G401.6 (cell line): ENCODE measurements at regions not wholly inside any gene's neighbourhood (a gene's known extent, or its start where the extent isn't known, plus 50 kb on each side); places are given as distances from the start of the nearest gene placed in this dataset.
A peak's percentile ranks its signal among the peaks of the same experiment; 100 is the strongest.
"Not testable (repeated sequence)": the region's sequence is repeated elsewhere in the genome, so short reads cannot be mapped to it uniquely, and the experiment has no call there.

Source experiments
- FAIRE-seq: peaks from 2 replicates; lab custom pipeline; 2012; peaks lifted over from hg19 to GRCh38; lab: Jason Lieb, UNC

DNA sequence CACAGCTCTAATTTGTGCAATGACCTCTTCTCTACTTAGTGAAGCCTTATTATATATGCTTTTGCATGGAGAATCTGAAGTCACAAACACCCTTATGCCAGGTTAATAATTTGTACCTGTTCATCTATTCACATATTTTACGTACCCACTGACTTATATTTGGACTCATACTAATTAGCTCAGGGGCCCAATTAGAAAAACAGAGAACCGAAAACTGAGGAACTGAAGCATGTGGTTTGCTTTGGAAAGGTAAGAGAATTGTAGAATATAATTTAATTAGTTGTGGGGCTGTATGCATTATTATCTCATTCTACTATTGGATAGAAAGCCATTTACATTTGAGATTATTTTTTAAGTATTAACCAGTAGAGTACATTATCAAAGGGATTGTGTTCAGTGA is 805.9 kb upstream of the CITED2 start:
- no peak for FAIRE-seq

DNA sequence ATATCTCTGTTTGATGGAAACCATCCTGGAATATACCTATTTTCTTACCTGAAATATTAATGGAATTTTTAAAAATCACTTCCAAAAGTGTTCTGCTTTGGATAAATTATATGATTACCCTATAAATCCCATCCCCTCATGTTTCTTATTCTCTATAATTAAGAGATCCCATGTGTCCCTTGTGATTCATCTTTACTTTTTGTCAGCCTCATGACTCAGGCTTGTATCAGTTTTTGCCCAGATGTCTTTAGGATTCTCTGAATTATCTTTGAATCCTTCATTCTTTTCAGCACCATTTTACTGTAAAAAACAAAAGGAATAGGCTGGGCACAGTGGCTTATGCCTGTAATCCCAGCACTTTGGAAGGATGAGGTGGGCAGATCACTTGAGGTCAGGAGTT is 804.5 kb upstream of the CITED2 start:
- no peak for FAIRE-seq

DNA sequence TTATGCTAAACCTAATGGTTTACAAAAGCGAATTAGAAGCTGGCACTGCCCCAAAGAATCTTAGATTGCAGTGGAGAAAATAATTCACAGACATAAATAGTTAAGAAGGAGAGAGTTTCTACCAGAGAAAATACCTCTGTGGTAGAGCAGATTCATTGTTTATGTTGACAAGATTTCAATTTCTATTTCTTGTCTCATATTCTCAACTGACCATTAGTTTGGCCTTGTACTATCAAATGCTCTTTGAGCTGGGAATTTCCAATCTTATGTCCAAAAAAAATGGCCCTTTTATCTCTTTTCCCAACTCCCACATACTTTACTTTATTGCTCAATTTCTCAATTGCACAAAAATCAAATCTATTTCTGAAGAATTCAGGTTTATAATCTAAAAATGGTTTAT is 804.1 kb upstream of the CITED2 start:
- no peak for FAIRE-seq

DNA sequence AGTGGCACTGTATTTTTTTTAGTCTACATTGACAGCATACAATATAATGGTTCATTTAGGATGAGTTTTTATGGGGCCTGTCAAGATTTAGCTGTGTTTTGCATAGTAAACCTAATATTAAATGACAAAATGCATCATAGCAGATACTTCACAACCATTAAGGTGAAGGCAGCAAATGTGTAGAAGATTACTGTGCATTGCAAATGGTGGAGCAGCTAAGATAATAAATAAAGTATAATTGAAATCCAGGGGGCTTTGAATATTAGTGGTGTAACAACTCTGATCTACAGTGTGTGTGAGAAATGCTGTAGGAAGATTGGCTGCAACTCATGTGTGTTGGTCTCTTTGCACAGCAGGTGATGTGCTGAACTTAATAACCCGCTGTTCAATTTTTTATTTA is 801.9 kb upstream of the CITED2 start:
- FAIRE-seq: no peak

DNA sequence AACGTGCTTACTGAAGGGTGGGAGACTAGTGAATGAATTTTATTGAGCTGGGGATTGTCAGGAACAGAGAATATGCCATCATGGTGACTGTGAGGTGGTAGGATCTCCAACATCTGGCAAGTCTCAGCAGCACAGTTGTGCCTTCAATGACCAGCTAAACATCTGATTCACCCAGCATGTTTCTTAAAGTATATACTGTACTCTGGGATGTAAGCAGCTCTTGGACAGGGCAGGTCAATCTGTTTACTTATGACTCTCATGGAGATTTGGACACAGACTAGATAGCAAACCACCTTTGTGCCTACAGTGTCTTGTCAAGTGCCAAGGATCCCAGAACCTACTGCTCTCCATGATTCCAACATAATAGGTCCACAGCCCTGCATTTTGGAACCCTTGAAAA is 801.0 kb upstream of the CITED2 start:
- no peak for FAIRE-seq

DNA sequence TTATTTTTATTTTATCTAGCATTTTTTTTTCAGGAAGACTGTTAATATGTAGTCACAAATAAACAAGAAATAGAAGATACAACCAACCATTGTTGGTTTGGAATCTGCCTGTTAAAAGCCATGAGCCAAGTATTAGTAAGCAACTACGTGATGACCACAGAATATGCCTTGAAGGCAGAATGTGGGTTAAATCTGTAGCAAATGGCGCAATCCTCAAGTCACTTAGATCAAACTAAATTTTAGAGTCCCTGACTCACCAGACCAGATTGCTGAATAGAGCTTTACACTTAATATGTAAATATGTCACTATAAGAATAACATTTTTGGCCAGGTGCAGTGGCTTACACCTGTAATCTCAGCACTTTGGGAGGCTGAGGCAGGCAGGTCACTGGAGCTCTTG is 800.1 kb upstream of the CITED2 start:
- FAIRE-seq: no peak

DNA sequence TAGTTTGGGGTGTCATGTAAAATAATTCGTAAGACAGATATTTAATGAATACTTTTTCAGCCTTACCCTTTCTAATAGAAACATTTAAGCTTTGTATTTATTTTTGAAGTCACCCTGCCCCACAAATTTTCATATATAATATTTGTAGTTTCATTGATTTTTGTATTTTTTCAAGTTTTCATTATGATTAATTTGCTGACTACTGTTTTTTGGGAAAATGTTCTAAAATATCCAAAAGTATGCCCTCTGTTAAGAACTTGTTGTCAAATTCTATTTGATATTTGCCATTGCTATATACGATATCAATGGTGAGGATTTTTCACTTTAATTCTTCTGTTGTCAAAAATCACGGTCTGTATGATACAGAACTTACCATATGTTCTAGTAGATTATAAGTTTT is 793.9 kb upstream of the CITED2 start:
- FAIRE-seq: no peak

DNA sequence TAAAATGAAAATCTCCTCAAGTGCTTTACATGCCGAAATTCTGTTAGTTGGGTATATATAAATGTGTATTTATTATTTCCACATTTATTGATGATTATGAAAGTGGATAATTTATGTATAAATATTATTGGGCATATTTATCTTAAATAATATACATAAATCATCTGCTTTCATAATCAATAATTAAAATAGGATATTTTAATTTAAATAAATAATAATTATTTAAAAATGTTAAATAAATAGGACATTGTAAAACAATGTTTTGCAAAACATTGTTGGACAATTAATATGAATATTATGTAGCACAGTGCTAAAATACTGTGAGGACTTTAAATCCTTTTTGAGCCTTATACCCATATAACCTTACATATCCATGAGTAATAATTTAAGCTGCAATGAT is 786.5 kb upstream of the CITED2 start:
- FAIRE-seq: peak; percentile 89

DNA sequence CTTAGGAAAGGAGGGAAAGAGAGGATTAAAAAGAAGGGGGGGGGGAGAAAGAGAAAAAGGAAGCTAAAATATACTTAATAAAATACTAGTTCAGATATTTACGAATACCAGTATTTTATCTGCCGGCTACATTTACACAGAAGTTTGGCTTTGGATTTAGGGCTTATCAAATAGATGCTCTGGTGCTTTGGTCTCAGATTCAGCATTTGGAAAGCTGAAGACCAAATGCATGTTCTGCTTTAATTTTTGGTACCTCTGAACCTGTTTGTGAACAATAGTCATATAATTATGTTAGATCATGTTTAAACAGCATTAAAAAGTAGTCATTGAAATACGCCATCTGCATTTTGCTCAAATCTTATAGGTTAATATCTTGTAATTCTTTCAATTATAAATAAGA is 786.0 kb upstream of the CITED2 start:
- no peak for FAIRE-seq

DNA sequence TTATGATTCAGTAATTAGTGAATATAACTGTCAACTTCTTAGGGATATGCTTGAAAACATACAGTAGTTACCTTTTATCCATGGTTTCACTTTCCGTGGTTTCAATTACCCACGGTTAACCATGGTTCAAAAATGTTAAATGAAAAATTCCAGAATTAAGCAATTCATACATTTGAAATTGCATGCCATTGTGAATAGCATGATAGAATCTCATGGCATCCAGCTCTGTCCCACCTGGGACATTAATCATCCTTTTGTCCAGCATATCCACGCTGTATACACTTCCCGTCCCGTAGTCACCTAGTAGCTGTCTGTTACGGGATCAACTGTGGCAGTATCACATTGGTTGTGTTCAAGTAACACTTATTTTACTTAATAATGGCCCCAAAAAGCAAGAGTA is 781.7 kb upstream of the CITED2 start:
- no peak for FAIRE-seq

DNA sequence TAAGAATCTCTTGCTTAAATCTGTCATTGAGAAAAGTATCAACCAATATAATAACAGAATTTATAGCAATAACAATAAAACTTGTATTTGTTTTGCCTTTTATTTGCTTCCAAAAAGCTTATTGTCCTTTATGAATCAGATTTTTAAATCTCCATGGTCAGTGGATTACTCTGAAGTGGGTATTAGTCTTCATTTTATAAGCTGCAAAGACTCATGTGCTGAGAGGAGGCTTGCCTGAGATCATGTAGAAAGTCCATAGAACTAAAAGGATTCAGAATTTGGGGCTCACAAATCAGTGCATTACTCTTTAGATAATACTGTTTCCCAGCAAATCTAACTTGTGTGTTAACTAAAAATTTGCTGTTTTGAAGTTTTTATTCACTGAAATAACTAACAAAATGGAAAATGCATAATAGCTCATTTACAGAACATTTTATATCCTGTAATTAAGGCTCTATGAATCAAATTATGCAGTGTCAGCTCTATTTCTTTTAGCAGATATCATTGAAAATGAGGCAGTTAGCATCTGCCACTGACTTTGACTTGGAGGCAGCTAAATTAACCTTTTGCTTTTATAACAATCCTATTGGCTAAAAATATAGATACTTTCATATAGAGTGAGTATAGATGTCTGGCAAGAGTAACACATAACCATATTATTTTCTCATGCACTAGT is 781.1 kb upstream of the CITED2 start:
- no peak for FAIRE-seq

DNA sequence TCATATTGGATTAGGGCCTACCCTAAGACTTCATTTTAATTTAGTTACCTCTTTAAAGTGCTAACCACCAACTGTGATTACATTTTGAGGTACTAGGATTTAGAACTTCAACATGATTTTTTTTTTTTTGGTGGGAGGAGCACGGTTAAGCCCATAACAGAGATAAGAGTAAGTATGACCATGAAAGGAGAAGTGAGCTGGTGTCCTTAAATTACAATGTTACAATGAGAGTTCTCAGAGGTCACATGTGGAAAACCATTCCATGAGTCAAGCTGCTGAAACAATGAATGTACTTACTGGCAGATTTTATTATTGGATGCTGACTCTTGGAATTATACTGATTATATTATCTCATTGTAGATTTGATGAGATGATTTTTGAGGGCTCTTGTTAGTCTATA is 779.3 kb upstream of the CITED2 start:
- no peak for FAIRE-seq

DNA sequence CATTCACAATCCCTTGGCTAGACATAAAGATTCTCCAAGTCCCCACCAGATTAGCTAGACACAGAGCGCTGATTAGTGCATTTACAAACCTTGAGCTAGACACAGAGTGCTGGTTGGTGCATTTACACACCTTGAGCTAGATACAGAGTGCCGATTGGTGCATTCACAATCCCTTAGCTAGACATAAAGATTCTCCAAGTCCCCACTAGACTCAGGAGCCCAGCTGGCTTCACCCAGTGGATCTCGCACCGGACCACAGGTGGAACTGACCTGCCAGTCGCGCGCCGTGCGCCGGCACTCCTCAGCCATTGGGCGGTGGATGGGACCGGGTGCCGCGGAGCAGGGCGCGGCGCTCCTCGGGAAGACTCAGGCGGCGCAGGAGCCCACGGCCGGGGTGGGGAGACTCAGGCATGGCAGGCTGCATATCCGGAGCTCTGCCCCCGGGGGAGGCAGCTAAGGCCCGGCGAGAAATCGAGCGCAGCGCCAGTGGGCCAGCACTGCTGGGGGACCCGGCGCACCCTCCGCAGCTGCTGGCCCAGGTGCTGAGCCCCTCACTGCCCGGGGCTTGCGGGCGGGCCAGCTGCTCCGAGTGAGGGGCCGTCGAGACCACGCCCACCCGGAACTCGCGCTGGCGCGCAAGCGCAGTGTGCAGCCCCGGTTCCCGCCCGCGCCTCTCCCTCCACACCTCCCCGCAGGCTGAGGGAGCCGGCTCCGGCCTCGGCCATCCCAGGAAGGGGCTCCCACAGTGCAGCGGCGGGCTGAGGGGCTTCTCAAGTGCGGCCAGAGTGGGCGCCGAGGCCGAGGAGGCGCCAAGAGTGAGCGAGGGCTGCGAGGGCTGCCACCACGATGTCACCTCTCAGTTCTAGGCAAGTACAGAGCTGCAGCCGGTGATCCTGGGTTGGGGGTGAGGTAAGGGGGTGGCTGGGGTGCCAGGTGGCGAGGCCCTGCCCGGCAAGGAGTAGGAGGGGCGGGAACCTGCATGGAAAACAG is 773.7 kb upstream of the CITED2 start:
- not testable (repeated sequence) for FAIRE-seq

DNA sequence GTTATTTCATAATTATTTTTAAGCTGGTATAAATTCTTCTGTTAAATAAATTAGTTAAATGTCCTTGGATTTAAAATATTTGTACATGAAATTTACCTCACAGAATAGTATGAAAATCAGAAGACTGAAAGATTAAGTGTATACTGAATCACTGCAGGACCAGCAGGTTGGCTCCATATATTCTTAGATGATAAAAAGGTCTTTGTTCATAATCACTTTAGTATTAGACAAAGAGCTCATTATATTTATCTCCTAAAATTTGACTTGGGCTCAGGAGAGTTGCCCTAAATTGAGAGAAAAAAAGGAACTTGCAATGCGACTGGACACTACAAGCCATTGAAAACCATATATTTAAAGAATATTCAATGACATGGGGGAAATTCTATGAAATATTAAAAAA is 766.4 kb upstream of the CITED2 start:
- peak; percentile 53 for FAIRE-seq

DNA sequence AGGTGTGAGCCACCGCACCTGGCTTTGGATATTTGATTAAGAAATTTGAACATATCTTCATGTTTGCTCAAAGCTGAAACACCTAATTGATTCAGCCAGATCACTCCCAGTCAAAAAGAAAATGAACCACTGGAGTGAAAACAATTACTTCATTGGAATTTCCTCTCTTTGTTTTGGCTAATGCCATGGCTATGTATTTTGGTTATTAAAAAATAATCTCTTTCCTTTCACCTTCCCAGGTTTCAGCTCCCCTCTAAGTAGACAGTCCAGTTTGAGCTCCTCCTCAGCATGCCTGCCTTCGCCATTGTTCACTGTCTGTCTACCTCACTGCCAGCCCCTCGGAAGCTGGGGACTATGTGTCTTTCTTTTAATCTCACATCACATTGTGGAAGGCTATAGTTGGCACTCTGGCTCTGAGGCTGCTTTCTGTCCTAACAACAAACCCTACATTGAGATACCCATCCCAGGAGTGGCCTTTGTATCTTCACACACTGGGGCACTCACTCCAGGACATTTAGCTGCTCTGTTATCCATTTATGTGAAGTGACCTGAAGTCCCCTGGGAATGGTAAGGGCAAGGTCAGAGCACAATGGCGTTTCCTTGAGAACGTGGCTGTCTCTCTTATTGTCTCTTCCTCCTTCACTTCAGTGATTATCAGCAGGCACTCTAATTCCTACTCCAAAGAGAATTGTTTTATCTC is 764.0 kb upstream of the CITED2 start:
- FAIRE-seq: no peak

DNA sequence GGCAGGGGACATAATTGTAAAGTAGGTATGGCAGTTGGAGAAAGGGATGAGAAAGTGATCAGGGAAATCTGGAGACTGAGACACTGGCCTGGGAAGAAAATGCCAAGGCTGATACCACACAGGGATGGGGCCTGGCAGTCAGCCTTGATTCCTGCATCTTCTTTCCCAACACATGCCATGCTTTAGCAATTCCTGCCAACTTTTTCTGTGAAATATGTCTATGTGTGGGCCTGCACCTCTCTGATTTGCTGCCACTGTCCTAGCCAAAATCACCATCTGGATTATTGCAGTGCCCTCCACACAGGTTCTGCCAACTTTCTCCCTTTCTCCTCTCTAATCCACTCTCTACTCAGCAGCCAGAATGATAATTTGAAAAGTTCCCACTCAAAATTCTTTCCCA is 759.8 kb upstream of the CITED2 start:
- FAIRE-seq: no peak

DNA sequence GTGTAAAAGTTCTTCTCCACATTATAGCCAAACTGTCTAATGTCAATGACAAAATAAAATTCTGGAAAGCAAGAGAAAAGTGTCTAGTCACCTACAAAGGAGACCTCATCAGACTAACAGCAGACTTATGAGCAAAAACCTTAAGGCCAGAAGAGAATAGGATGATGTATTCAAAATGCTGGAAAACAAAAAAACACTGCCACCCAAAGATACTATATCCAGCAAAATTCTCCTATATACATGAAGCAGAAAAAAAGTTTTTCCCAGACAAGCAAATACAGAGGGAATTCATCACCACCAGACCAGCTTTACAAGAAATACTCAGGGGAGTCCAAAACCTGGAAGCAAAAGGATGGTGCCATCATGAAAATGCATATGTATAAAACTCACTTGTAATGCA is 755.6 kb upstream of the CITED2 start:
- no peak for FAIRE-seq

DNA sequence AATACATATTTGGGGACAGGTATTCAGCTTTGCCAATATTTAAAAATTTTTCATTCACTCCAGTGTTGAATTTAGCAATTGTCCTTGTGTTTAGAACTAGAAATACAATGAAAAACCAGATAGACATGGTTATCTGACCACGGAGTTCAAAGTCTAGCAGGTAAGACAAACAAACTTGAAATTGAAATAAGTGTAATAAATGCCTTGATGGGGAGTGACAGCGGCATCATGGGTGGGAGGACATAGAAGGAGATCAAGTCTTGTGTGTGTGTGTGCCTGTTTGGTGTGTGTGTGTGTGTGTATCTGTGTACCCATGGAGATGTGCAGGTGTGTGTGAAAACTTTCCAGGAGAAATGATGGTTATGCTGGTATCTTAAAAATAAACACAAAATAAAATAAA is 750.0 kb upstream of the CITED2 start:
- no peak for FAIRE-seq

DNA sequence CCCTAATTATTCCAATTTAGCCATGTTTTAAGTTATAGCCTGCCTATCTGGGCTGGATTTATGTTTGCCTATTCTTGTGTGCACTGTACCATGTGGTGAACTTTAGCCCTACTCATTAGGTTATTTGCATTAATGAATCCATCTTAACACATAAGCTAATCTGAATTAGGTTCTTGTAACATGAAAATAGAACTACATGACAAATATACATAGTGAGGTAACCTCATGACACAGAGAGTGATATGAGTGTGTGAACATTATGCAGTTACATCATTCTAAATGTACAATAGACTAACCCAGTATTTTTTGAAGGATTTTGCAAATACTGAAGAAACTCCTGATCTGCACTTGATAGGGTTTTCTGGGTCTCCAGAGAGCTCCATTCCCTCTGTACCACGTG is 733.7 kb upstream of the CITED2 start:
- FAIRE-seq: no peak

DNA sequence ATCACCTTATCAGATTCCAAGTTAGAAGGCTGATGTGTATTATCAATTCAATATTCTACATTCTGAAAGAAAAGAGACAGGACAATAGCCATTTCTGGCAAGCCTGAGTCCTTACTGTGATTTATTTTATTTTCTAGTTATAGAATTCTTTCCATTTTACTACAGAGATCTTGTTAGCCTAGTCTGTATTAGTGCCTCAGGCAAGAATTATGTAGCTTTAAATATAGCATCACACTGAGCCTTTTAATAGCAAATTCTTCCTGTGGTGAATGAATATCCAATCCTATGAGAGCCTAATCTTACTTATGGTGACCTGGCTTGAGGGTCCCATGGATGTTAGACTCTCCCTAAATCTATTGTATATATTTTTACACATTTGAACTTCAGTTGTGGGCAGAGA is 732.8 kb upstream of the CITED2 start:
- no peak for FAIRE-seq

DNA sequence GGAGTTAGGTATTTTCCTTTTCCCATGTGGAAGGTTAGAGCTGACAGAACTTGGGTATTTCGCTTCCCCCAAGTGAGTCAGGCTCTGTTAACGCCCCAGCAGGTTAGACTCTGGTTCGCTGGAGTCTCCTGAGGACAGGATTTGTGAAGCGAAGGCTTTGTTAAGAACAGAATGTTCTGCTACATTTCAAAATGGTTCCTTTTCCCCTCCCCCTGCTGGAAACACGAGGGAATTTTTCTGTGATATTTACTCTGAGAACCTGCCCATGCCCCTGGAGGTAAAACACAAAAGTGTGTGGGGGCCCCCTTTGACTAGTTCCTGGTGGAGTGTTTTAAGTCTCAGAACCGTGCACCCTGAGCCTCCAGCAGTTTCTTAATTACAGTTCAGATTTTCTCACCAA is 731.4 kb upstream of the CITED2 start:
- peak; percentile 99 for FAIRE-seq

DNA sequence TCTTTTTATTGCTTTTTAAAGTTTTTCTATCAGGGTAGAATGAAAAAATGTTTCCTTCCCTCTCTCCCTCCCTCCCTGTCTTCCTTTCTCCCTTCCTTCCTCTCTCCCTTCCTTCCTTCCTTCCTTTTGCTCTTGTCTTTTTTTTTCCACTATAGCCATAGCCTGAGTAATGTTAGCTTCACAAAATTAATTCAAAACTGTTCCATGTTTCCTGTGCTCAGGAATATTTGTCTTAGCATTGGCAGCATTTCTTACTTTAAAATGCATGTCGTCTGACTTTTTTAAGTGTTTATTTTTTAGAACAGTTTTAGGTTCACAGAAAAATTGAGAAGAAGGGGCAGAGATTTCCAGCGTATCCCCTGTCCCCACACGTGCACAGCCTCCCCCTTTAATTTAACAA is 730.8 kb upstream of the CITED2 start:
- no peak for FAIRE-seq

DNA sequence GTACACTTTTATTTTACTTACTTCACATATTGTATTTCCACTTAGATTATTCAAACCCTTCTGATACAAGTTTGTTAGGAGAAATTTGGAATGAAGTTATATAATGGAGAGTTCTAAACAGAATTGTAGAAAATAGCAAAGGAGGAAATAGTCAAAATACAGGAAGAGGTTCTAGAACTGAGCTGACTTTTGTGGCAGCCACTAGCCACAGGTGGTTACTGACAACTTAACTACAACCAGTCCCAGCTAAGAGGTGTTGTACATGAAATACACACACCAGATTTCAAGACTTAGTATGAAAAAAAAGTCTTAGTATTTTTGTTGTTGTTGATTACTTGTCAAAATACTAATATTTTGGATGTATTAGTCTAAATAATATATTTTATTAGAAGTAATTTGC is 727.4 kb upstream of the CITED2 start:
- FAIRE-seq: peak; percentile 86
